Stimulated activated CD4-positive, alpha-beta T cell treated with anti-CD3 and anti-CD28 coated beads, TNF-alpha, amount 100 ng/mL, for 4 hours (primary cell): ENCODE measurements at regions not wholly inside any gene's neighbourhood (a gene's known extent, or its start where the extent isn't known, plus 50 kb on each side); places are given as distances from the start of the nearest gene placed in this dataset.

Experiments used
- DNase-seq, 3 experiments: peaks; one replicate each; pipeline ENCODE4 v3.0.0-alpha.2; 2020; ENCODE audit warnings: low read depth in 3 of 3

DNA sequence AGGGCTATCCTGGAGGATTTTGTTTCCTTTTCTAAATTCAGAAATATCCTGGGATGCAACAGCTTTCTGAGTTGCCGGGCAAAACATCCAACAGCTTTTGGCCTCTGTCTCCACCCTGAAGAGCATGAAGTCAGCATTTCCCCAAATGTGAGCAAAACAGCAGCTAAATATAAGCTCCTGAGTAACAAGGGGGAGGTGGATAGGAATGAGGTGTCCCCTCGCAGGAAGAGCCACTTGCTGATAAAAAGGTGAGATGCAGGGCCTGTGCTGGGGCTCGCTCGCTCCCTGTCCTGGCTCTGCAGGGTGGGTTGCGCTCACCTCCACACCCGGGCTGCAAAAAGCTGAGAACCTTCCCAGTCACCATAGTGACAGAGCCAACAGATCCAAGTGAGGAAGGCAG, 264.3 kb downstream of the ZEB1 start:
- no peak for DNase-seq

DNA sequence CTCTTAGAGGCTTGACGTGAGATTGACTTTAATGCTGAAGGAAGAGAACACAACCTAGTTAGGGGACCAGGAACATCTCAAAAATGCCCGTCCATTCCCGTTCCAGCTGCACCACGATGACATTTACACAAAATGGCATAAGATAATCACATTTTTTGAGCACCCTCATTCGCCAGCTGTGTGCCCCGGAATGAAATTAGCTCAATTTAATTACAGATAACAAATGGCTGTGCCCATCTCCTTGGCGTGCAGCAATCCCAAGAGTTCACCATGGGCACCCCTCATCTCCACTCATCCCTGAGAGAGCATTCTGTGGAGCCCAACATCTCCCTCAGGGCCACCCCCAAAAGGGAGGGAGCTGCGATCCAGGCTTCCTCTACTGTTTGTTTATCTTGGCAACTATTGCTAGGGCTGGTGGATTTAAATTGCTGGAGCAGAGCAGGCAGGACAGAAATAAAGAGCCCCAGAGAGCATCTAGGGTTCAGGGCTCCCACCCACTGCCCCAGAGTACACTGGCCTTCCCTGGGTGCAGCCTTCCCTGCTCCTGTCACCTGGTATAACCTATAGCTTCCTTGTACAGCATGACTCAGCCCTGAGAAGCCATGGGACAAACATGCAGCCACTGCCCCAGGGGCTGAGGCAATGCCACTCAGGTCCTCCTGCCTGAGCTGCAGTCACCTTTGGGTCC, 263.5 kb downstream of the ZEB1 start:
- no peak for DNase-seq

DNA sequence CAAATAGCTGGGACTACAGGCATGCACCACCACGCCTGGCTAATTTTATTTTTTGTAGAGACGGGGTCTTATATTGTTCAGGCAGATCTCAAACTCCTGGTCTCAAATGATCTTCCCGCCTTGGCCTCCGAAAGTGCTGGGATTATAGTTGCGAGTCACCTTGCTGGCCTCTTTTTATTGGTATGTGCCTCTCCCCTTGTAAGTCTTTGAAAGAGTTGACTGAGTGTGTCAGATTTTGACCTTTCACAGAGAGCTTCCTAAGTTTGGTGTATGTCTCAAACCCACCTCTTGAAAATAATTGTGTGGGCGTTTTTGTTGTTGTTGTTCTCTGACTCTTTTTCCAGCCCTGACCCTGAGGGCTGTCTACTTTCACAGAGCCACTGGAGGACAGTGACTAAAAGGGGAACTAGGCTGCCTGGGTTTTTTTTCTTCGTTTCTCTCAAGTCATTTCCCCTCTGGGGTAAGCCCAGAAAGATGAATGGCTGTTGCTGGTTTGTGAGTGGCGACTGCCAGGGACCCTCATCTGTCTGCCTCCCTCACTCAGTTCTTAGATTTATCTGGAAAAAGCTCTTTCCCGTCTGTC, 262.8 kb downstream of the ZEB1 start:
- no peak for DNase-seq

DNA sequence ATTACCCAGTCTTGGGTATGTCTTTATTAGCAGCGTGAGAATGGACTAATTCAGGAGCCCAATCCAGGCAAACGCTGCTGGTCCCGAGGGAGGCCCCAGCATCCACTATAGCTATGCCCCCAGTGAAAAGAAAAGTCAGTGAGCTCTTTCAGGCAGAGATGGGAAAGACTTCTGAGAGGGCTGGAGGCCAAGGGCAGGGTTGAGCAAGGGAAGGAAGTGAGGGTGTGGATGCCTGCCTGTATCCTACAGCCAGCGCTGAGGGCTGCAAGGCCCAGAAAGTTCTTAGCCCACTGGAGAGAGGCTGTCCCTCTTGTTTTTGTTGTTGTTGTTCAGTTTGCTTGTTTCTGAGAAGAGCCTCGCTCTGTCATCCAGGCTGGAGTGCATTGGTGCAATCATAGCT, 261.6 kb downstream of the ZEB1 start:
- no peak for DNase-seq
